BLaER1 (cell line): ENCODE measurements at regions not wholly inside any gene's neighbourhood (a gene's known extent, or its start where the extent isn't known, plus 50 kb on each side); places are given as distances from the start of the nearest gene placed in this dataset.
"Not testable (repeated sequence)": the region's sequence is repeated elsewhere in the genome, so short reads cannot be mapped to it uniquely, and the experiment has no call there.

Experiments
- H3K27ac ChIP-seq: shearing (Covaris generic); formaldehyde crosslinking; 2 replicates; pipeline ENCODE4 v1.8.1; 2022
- H3K27me3 ChIP-seq: shearing (Covaris generic); formaldehyde crosslinking; 2 replicates; pipeline ENCODE4 v1.8.1; 2022
- H3K36me3 ChIP-seq: shearing (Covaris generic); formaldehyde crosslinking; 2 replicates; pipeline ENCODE4 v1.8.1; 2022
- H3K4me1 ChIP-seq: shearing (Covaris generic); formaldehyde crosslinking; 2 replicates; pipeline ENCODE4 v1.8.1; 2022
- H3K4me2 ChIP-seq: shearing (Covaris generic); formaldehyde crosslinking; 2 replicates; pipeline ENCODE4 v1.8.1; 2022
- H3K4me3 ChIP-seq: shearing (Covaris generic); formaldehyde crosslinking; 2 replicates; pipeline ENCODE4 v1.8.1; 2022
- H3K9ac ChIP-seq: shearing (Covaris generic); formaldehyde crosslinking; 2 replicates; pipeline ENCODE4 v1.8.1; 2022
- H3K9me3 ChIP-seq: shearing (Covaris generic); formaldehyde crosslinking; 2 replicates; pipeline ENCODE4 v1.8.1; 2022
- H4K20me1 ChIP-seq: shearing (Covaris generic); formaldehyde crosslinking; 2 replicates; pipeline ENCODE4 v1.8.1; 2022
- Cebpa-rat ChIP-seq: shearing (Covaris generic); IDR thresholded peaks from 2 replicates; pipeline ENCODE4 v1.8.1; 2022

- H3K4me3 ChIP-seq = no peak overlapping the region
Measured at GRCh38 chr6:44738601-44739146, 351.2 kb downstream of the CDC5L start.

DNA sequence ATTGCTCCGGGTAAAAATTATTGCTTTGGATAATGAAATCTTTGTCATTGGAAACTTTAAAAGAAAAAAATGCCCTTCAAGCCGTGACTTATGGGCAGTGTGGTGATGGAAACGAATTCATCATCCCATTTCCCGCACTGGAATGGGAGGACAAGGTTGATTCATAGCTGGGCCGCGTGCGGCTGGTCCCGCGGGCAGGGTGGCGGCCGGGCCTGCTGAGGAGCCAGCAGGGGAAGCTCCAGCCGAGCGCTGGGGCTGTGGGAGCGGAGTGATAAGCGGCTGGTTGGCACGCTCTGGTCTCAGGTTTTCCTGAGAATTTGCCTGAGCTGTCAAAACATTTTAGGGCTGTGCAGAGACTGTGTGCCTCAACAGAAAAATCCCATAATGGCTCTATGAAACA is 351.7 kb downstream of the CDC5L start:
- H3K27me3 ChIP-seq = no peaks in the 10 kb centered on the region
- H3K4me2 ChIP-seq = no peak overlapping the region
- no peak overlapping the region for H3K9ac ChIP-seq
- H3K9me3 ChIP-seq = no peaks in the 10 kb centered on the region
- TF ChIP-seq Cebpa-rat = no peak
- peaks cover 9% of the 10 kb centered on the region for H3K4me1 ChIP-seq
- no peak overlapping the region for H3K27ac ChIP-seq
- no peaks in the 10 kb centered on the region for H3K36me3 ChIP-seq
- H3K4me3 ChIP-seq = no peak overlapping the region
- no peaks in the 10 kb centered on the region for H4K20me1 ChIP-seq

More at GRCh38 chr6:44738601-44739146, 351.2 kb downstream of the CDC5L start:
- Histone ChIP-seq H3K4me2 (peak overlapping the region; percentile 17; the same call in 1 of the 2 replicates), H3K27me3 (no peaks in the 10 kb centered on the region), H3K4me1 (peaks cover 9% of the 10 kb centered on the region), H3K27ac (no peak overlapping the region), H3K9ac (no peak overlapping the region), H3K36me3 (no peaks in the 10 kb centered on the region), H4K20me1 (no peaks in the 10 kb centered on the region), H3K9me3 (no peaks in the 10 kb centered on the region)
- TF ChIP-seq Cebpa-rat = no peak

DNA sequence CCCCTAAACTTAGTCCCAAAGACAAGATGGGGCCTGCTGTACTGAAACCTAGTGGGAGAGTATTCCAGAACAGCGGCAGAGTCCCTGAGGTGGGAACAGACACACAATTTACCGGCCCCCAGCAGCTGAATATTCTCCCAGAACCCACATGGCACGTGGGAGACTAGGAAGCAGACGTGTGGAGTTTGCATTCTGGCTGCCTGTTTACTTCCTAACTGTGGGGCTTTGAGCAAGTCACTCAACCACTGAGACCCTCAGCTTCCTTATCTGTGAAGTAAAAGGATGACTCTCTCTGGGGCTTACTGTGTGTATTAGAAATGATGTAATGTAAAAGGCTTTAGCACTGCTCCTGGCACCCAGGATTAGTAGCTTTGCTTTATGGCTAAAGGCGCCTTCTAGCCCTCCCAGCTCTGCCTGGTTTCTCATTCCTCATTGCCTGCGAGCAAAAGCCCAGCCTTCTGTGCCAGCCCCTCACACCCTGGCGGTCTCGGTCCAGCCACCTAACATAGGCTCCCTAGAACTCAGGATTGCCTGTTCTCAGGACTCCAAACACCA is 353.1 kb downstream of the CDC5L start:
- Histone ChIP-seq H3K27ac (no peak overlapping the region), H3K27me3 (no peaks in the 10 kb centered on the region), H3K4me3 (no peak overlapping the region), H3K4me2 (no peak overlapping the region), H3K9me3 (peaks cover 6% of the 10 kb centered on the region; the same call in 1 of the 2 replicates), H3K9ac (no peak overlapping the region), H3K4me1 (peaks cover 9% of the 10 kb centered on the region), H4K20me1 (no peaks in the 10 kb centered on the region), H3K36me3 (no peaks in the 10 kb centered on the region)
- no peak for TF ChIP-seq Cebpa-rat

DNA sequence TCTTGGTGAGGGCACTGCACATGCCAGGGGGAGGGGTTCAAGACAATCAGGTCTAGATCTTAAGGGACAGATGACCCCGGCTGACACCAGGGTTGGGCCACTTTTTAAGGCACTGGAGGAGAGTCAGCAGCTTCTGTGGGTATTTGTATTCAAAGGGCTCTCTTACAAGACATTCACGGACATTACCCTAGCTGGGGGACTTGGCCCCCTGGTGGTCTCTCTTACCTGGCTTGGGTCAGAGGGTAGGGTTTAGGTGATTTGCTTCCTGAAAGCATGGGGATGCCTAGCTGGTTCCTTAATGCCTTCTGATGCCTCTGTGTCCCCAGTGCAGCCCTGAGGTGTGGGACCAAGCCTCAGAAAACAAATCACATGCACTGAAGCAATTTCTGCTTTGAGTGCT is 354.7 kb downstream of the CDC5L start:
- no peak overlapping the region for H3K27ac ChIP-seq
- H3K4me2 ChIP-seq = no peak overlapping the region
- no peak for TF ChIP-seq Cebpa-rat
- no peaks in the 10 kb centered on the region for H3K27me3 ChIP-seq
- H3K9me3 ChIP-seq = peaks cover 12% of the 10 kb centered on the region; the same call in 1 of the 2 replicates
- H3K4me1 ChIP-seq = peaks cover 9% of the 10 kb centered on the region
- H3K4me3 ChIP-seq = no peak overlapping the region
- H3K9ac ChIP-seq = no peak overlapping the region
- no peaks in the 10 kb centered on the region for H3K36me3 ChIP-seq
- H4K20me1 ChIP-seq = no peaks in the 10 kb centered on the region

GRCh38 chr6:44742828-44743372 is 355.4 kb downstream of the CDC5L start:
- peaks cover 12% of the 10 kb centered on the region; the same call in 1 of the 2 replicates for H3K9me3 ChIP-seq
- no peak overlapping the region for H3K4me3 ChIP-seq
- peaks cover 9% of the 10 kb centered on the region for H3K4me1 ChIP-seq
- no peak overlapping the region for H3K4me2 ChIP-seq
- no peak overlapping the region for H3K9ac ChIP-seq
- H3K27me3 ChIP-seq = no peaks in the 10 kb centered on the region
- no peaks in the 10 kb centered on the region for H3K36me3 ChIP-seq
- TF ChIP-seq Cebpa-rat = no peak
- H4K20me1 ChIP-seq = no peaks in the 10 kb centered on the region
- no peak overlapping the region for H3K27ac ChIP-seq

- H3K27ac ChIP-seq, H4K20me1 ChIP-seq, H3K36me3 ChIP-seq, H3K4me2 ChIP-seq, H3K27me3 ChIP-seq, H3K9ac ChIP-seq, H3K4me3 ChIP-seq, H3K4me1 ChIP-seq: not testable (repeated sequence)
- peaks cover 26% of the 10 kb centered on the region for H3K9me3 ChIP-seq
Measured at GRCh38 chr6:44760116-44760515, 372.6 kb downstream of the CDC5L start.

DNA sequence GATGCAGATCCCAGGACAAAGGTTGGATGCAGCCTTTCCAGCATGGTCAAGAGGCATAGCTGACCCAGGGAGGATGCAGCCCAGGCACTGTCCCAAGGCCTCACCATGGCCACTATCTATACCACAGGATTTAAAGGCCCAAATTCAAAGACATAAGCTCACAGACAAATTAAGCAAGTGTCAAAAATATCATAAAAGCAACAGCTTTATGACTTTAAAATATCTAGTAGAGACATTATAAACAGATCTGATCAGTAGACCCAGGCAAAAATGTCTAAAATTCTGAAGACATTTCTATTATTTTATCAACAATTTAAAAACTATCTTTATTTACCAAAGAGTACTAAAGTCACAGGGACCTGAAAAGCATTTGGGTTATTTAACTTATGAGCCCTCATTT is 373.5 kb downstream of the CDC5L start:
- TF ChIP-seq Cebpa-rat = no peak
- Histone ChIP-seq H3K27ac (no peak overlapping the region), H3K36me3 (no peaks in the 10 kb centered on the region), H3K4me2 (no peak overlapping the region), H3K27me3 (no peaks in the 10 kb centered on the region), H3K9me3 (peaks cover 26% of the 10 kb centered on the region), H3K4me3 (no peak overlapping the region), H3K4me1 (no peaks in the 10 kb centered on the region), H3K9ac (no peak overlapping the region), H4K20me1 (no peaks in the 10 kb centered on the region)

- TF ChIP-seq Cebpa-rat = no peak
- Histone ChIP-seq H3K36me3 (no peaks in the 10 kb centered on the region), H3K27me3 (no peaks in the 10 kb centered on the region), H3K9me3 (peaks cover 26% of the 10 kb centered on the region), H3K4me2 (no peak overlapping the region), H3K9ac (no peak overlapping the region), H3K4me3 (no peak overlapping the region), H3K4me1 (no peaks in the 10 kb centered on the region), H4K20me1 (no peaks in the 10 kb centered on the region), H3K27ac (no peak overlapping the region)
Measured at GRCh38 chr6:44762496-44762895, 375.0 kb downstream of the CDC5L start.

DNA sequence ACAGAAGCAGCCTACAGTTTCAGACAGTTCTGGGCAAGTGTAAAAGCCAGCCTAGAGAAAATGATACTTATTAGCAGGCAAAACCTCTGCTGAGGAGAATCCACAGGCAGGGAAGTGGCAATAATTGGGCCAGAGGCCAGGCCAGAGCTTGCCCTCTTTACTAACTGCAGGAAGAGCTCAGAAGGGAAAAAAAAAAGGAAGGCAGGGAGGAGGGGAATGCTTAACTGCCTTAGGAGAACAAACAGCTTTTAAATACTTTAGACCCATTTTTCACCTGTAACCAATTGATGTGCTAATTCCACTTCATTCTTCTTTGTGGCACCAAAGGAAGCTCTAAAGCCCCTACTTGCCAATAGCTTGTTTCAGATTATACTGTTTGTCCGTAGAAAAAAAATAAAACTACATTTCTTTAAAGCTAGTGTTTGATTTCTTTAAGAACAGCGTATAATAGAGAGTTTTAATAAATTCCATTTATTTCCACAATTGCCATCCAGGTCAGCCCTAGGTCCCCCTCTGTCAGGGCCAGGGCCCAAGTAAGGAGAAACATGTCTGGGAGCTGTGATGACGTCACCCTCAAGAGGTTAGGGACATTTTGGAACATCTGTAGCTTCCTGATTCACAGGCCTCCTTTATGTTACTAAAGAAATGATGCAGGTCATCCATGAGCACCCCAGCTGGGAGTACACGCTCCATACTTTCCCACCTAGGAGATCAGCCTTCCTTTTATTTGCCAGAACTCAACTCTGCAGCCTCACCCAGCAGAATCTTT is 384.3 kb downstream of the CDC5L start:
- Histone ChIP-seq H3K4me3 (no peak overlapping the region), H3K36me3 (no peaks in the 10 kb centered on the region), H3K4me1 (no peaks in the 10 kb centered on the region), H3K9me3 (no peaks in the 10 kb centered on the region), H3K9ac (no peak overlapping the region), H3K27ac (no peak overlapping the region), H3K27me3 (no peaks in the 10 kb centered on the region), H4K20me1 (no peaks in the 10 kb centered on the region), H3K4me2 (no peak overlapping the region)
- TF ChIP-seq Cebpa-rat = no peak

GRCh38 chr6:44772838-44773237 is 385.3 kb downstream of the CDC5L start:
- Histone ChIP-seq H3K9me3 (no peaks in the 10 kb centered on the region), H3K4me1 (no peaks in the 10 kb centered on the region), H3K9ac (no peak overlapping the region), H3K27me3 (no peaks in the 10 kb centered on the region), H3K36me3 (no peaks in the 10 kb centered on the region), H3K27ac (no peak overlapping the region), H4K20me1 (no peaks in the 10 kb centered on the region), H3K4me2 (no peak overlapping the region), H3K4me3 (no peak overlapping the region)
- TF ChIP-seq Cebpa-rat = no peak
